B cell (primary cell): ENCODE measurements at regions not wholly inside any gene's neighbourhood (a gene's known extent, or its start where the extent isn't known, plus 50 kb on each side); places are given as distances from the start of the nearest gene placed in this dataset.

ENCODE experiments used
- EZH2 ChIP-seq: IDR thresholded peaks from 2 replicates; pipeline ENCODE4 v1.6.1; 2012; ENCODE audit warnings: borderline replicate concordance, low read depth, mild to moderate bottlenecking, moderate library complexity, low read length; ENCODE audit not compliant: insufficient read depth, poor library complexity, severe bottlenecking
- TF ChIP-seq, protein P1 (sequence below): fragments of 200-600 bp; IDR thresholded peaks from one replicate; pipeline ENCODE4 v1.8.0; 2022; ENCODE audit warnings: antibody characterized with exemption, mild to moderate bottlenecking

DNA sequence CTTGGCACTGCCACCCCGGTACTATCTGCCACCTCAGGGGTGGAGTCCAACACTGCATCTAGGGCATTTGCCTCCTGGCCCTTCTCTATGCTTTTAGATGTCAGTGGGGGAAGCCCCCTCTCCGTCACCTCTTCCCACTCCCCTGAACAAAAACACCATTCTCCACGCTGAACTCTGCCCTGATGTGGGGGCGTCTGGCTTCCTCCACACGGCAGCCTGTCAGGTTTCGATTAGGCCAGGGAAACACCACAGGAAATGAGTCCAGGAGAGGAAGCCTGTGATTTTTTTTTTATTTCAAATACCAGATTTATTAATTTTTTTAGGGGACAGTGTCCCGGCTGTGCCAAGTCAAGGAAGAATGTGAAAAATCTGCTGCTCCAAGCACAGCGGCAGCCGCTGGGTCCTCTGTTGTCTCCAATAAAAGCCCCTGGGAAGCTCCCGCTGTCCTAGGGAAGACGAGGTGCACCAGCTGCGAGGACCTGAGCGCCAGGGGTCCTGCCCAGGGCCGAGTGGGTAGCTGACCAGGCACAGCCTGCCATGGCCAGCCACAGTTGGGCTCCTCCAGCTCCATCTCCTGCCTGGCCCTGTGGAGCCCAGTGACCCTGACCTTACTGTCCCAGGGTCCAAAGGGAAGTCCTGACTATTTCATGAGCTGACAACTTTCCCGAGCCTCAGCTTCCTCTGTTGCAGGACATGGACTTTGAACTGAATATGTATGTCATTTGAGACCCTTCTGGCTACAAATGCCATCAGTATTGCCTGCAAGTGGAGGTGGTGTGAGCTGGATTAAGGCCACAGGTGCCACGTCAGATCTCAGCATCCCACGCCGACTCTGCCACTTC, 336.7 kb downstream of the FOXL1 start:
- TF ChIP-seq, protein P1, sequence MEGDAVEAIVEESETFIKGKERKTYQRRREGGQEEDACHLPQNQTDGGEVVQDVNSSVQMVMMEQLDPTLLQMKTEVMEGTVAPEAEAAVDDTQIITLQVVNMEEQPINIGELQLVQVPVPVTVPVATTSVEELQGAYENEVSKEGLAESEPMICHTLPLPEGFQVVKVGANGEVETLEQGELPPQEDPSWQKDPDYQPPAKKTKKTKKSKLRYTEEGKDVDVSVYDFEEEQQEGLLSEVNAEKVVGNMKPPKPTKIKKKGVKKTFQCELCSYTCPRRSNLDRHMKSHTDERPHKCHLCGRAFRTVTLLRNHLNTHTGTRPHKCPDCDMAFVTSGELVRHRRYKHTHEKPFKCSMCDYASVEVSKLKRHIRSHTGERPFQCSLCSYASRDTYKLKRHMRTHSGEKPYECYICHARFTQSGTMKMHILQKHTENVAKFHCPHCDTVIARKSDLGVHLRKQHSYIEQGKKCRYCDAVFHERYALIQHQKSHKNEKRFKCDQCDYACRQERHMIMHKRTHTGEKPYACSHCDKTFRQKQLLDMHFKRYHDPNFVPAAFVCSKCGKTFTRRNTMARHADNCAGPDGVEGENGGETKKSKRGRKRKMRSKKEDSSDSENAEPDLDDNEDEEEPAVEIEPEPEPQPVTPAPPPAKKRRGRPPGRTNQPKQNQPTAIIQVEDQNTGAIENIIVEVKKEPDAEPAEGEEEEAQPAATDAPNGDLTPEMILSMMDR, result no peak
- no peak for TF ChIP-seq EZH2
